Thymus (tissue), 11 donors: ENCODE measurements at regions not wholly inside any gene's neighbourhood (a gene's known extent, or its start where the extent isn't known, plus 50 kb on each side); places are given as distances from the start of the nearest gene placed in this dataset.

ENCODE experiments used
- DNase-seq, 9 donors: peaks; one replicate each; pipeline ENCODE4 v3.0.0-alpha.2; 2013; ENCODE audit warnings: low spot score in 9 of 9, low read depth in 6 of 9, missing footprints in 1 of 9
- H3K27ac ChIP-seq, 2 donors: one replicate each; pipeline ENCODE4 v1.5.1; 2013; ENCODE audit warnings: control low read depth in 1 of 2, low read depth in 1 of 2, low read length in 1 of 2, mild to moderate bottlenecking in 1 of 2, moderate library complexity in 1 of 2
- H3K27me3 ChIP-seq, 2 donors: one replicate each; pipeline ENCODE4 v1.5.1; 2013; ENCODE audit warnings: low read length in 1 of 2; ENCODE audit not compliant: control insufficient read depth in 2 of 2, insufficient read depth in 1 of 2
- H3K36me3 ChIP-seq, 2 donors: one replicate each; pipeline ENCODE4 v1.5.1; 2013; ENCODE audit warnings: low read length in 1 of 2, mild to moderate bottlenecking in 1 of 2, moderate library complexity in 1 of 2; ENCODE audit not compliant: control insufficient read depth in 2 of 2, insufficient read depth in 2 of 2
- H3K4me1 ChIP-seq, 2 donors: one replicate each; pipeline ENCODE4 v1.5.1; 2013; ENCODE audit warnings: low read length in 2 of 2; ENCODE audit not compliant: control insufficient read depth in 2 of 2, insufficient read depth in 2 of 2
- H3K4me3 ChIP-seq, 2 donors: one replicate each; pipeline ENCODE4 v1.5.1; 2013; ENCODE audit warnings: low read length in 2 of 2, control low read depth in 1 of 2, mild to moderate bottlenecking in 1 of 2
- H3K9me3 ChIP-seq, 2 donors: one replicate each; pipeline ENCODE4 v1.5.1; 2013; ENCODE audit warnings: low read length in 1 of 2, mild to moderate bottlenecking in 1 of 2; ENCODE audit not compliant: control insufficient read depth in 2 of 2, insufficient read depth in 1 of 2
- WGBS: extraction: QIAGEN DNeasy Blood & Tissue Kit; methylation state at CpG from one replicate; pipeline ENCODE4 v1.1.7; 2013; 5-methylcytosine and 5-hydroxymethylcytosine counted together
- donor health status: healthy.

DNA sequence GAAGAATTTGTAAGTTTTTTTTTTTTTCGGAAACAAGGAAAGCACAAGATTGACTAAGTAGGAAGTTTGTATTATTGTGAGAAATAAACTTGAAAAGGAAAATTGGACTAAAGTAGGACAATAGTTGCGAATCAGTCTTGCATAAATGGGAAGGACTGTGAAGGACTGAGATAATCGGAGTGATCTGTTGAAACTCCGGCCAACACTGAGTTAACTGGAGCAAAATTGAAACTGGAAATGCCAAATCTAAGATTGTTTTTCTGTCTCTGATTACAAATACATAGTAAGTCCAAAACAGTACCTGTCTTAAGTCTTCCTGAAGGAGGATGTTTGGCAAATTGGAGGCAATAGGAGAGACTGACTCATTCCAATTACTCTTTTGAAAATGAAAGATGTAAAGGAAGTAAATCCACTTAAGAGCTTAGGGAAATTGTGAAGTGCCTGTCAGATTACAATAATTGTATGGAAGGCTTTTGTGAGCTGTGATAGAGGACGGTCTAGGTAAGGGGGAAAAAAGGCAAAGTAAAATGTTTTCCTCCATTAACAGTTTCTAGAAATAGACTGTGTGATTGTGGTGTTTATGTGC lies 204.9 kb upstream of the CYRIA start:
- Histone ChIP-seq H3K4me3 (no peak overlapping the region), H3K4me1 (no peaks in the 10 kb centered on the region), H3K27ac (no peak overlapping the region), H3K27me3 (no peaks in the 10 kb centered on the region), H3K9me3 (no peaks in the 10 kb centered on the region), H3K36me3 (no peaks in the 10 kb centered on the region)
- WGBS, result 93% methylated on average over 5 of the region's 5 CpGs
- no peak for DNase-seq

- Histone ChIP-seq H3K27ac (no peak overlapping the region), H3K4me1 (no peaks in the 10 kb centered on the region), H3K9me3 (no peaks in the 10 kb centered on the region), H3K27me3 (no peaks in the 10 kb centered on the region), H3K4me3 (no peak overlapping the region), H3K36me3 (no peaks in the 10 kb centered on the region)
- no peak for DNase-seq
- WGBS, result 92% methylated on average over 4 of the region's 4 CpGs
These were observed 204.1 kb upstream of the CYRIA start for GRCh38 chr2:16869711-16870110.

DNA sequence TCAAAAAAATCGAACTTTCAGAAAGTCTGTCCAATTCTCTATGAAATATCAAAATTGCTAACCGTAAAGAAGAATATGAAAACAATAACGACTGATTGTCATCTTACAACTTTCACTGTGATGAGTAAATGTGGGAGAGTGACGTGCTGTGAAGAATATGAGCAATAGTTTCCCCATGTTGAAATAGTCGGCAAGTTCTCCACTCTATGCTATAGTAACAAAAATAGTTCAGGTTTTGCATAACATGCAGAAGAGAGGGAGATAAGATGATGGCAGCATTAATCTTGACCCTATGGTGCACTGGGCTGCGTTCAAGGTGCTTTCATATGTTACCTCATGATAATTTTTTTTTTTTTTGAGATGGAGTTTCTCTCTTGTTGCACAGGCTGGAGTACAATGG lies 196.8 kb upstream of the CYRIA start:
- no peak for DNase-seq
- Histone ChIP-seq H3K36me3 (no peaks in the 10 kb centered on the region), H3K4me3 (no peak overlapping the region), H3K4me1 (no peaks in the 10 kb centered on the region), H3K27me3 (no peaks in the 10 kb centered on the region), H3K27ac (no peak overlapping the region), H3K9me3 (no peaks in the 10 kb centered on the region)
- 93% methylated on average over 6 of the region's 6 CpGs for WGBS

- Histone ChIP-seq H3K4me3 (no peak overlapping the region), H3K36me3 (no peaks in the 10 kb centered on the region), H3K4me1 (no peaks in the 10 kb centered on the region), H3K9me3 (no peaks in the 10 kb centered on the region), H3K27ac (no peak overlapping the region), H3K27me3 (no peaks in the 10 kb centered on the region)
- WGBS, result 85% methylated on average over 2 of the region's 2 CpGs
- no peak for DNase-seq
These were observed 195.9 kb upstream of the CYRIA start for GRCh38 chr2:16861530-16861929.

DNA sequence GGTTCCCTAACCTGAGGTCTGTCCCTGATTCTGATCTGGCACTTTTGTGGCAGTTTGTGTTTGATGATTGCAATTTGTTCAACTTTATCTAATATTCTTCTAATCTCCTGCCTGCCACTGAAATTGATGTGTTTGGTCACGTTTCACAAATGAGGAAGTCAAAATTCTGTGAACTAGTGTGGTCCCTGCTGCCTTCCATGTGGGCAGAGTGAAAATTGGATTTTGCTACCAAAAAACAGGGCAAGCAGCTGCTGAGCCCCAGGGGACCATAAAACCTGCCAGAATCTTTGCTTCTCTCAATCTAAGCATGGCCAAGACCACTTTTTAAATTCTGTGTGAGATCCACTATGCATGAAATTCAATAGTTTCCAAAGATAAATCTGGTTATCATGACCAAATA lies 195.5 kb upstream of the CYRIA start:
- no peaks in the 10 kb centered on the region for H3K4me1 ChIP-seq
- no peaks in the 10 kb centered on the region for H3K27me3 ChIP-seq
- no peak overlapping the region for H3K4me3 ChIP-seq
- WGBS, result 1% methylated on average over 1 of the region's 1 CpG
- H3K9me3 ChIP-seq, result no peaks in the 10 kb centered on the region
- H3K36me3 ChIP-seq, result no peaks in the 10 kb centered on the region
- no peak overlapping the region for H3K27ac ChIP-seq
- DNase-seq, result no peak

DNA sequence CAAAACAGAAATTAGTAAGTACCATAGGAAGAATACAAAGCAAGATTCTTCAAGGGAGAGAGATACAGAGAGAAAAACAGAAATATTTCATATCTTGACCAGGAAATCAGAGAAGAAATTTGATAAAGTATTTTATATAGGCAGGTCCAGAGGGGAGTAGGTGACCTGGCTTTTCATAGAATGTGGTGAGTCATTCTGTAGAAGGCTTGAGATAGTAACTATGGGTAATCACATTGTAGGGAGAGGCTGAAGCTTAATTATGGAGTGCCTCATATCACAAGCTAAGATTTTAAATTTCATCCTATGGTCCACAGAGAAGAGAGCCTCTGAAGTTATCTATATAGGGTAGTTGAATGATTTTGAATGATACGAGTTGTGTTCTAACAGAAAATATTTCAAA lies 195.0 kb upstream of the CYRIA start:
- H3K4me1 ChIP-seq, result no peaks in the 10 kb centered on the region
- H3K9me3 ChIP-seq, result no peaks in the 10 kb centered on the region
- H3K27ac ChIP-seq, result no peak overlapping the region
- WGBS, result 97% methylated on average over 1 of the region's 1 CpG
- H3K36me3 ChIP-seq, result no peaks in the 10 kb centered on the region
- H3K4me3 ChIP-seq, result no peak overlapping the region
- H3K27me3 ChIP-seq, result no peaks in the 10 kb centered on the region
- no peak for DNase-seq

GRCh38 chr2:16855183-16855582 lies 189.5 kb upstream of the CYRIA start:
- Histone ChIP-seq H3K27ac (no peak overlapping the region), H3K4me3 (no peak overlapping the region), H3K9me3 (no peaks in the 10 kb centered on the region), H3K36me3 (no peaks in the 10 kb centered on the region), H3K27me3 (no peaks in the 10 kb centered on the region), H3K4me1 (no peaks in the 10 kb centered on the region)
- WGBS, result 98% methylated on average over 22 of the region's 22 CpGs
- no peak for DNase-seq

- Histone ChIP-seq H3K27me3 (no peaks in the 10 kb centered on the region), H3K36me3 (no peaks in the 10 kb centered on the region), H3K9me3 (no peaks in the 10 kb centered on the region), H3K4me1 (no peaks in the 10 kb centered on the region), H3K27ac (no peak overlapping the region), H3K4me3 (no peak overlapping the region)
- no peak for DNase-seq
- 88% methylated on average over 4 of the region's 4 CpGs for WGBS
These were observed 187.5 kb upstream of the CYRIA start for GRCh38 chr2:16853088-16853487.

DNA sequence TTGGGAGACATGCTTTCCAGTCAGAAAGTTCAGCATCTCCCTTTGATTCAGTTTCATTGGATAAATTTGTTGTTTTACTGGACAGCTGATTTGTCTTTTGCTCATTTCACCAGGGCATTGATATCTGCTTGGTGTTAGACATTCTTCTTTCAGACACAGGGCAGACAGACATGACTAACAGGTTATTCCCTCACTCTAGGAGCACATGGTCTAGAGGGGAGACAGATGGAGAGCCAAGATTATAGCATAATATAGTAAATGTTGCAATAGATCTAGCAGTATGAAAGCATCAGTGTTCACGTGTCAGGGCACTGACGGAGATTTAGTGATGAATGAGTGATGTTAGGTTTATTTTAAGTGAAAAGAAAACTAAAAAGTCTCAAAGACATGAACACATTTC lies 187.0 kb upstream of the CYRIA start:
- no peak overlapping the region for H3K4me3 ChIP-seq
- WGBS, result 92% methylated on average over 2 of the region's 2 CpGs
- DNase-seq, result no peak
- H3K27me3 ChIP-seq, result no peaks in the 10 kb centered on the region
- no peaks in the 10 kb centered on the region for H3K4me1 ChIP-seq
- no peaks in the 10 kb centered on the region for H3K36me3 ChIP-seq
- H3K9me3 ChIP-seq, result no peaks in the 10 kb centered on the region
- no peak overlapping the region for H3K27ac ChIP-seq

DNA sequence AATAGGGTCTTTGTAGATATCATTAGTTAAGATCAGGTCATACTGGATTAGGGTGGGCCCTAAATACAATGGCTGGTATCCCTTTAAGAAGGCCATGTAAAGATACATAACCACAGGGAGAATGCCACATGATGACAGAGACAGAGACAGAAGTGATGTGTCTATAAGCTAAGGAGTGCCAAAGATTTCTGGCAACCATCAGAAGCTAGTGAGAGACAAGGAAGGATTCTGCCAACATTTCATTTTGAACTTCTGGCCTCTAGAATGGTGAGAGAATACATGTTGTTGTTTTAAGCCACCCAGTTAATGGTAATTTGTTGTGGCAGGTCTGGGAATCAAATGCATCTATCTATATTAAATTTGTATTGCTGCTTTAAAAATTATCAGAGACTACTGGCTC lies 185.5 kb upstream of the CYRIA start:
- H3K4me1 ChIP-seq, result no peaks in the 10 kb centered on the region
- H3K27ac ChIP-seq, result no peak overlapping the region
- DNase-seq, result no peak
- H3K36me3 ChIP-seq, result no peaks in the 10 kb centered on the region
- H3K27me3 ChIP-seq, result no peaks in the 10 kb centered on the region
- H3K9me3 ChIP-seq, result no peaks in the 10 kb centered on the region
- no peak overlapping the region for H3K4me3 ChIP-seq
